Activated CD4-positive, alpha-beta T cell treated with anti-CD3 and anti-CD28 coated beads for 1 hour (primary cell): ENCODE measurements at regions not wholly inside any gene's neighbourhood (a gene's known extent, or its start where the extent isn't known, plus 50 kb on each side); places are given as distances from the start of the nearest gene placed in this dataset.

Experiments used
- DNase-seq: peaks from one replicate; pipeline ENCODE4 v3.0.0-alpha.2; 2020

GRCh38 chr3:40705663-40706062, 180.9 kb downstream of the ZNF621 start:
- no peak for DNase-seq

DNA sequence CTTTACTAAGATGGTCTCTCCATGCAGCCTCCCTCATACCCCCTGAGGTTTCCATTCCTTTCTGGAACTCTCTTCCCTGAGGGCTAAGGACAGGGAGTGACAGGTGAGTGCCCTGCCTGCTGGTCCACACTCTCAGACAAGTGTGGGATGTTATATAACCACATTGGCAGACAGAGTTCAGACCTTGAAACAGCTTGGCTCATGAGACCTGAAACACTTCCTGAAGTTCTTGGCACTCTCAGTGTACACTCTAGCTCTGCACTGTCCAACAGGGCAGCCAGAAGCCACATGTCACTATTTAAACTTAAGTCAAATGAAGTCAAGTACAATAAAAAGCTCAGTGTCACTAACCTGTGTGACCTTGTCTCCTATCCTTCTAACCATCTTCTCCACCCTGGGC, 188.5 kb downstream of the ZNF621 start:
- DNase-seq = no peak

DNA sequence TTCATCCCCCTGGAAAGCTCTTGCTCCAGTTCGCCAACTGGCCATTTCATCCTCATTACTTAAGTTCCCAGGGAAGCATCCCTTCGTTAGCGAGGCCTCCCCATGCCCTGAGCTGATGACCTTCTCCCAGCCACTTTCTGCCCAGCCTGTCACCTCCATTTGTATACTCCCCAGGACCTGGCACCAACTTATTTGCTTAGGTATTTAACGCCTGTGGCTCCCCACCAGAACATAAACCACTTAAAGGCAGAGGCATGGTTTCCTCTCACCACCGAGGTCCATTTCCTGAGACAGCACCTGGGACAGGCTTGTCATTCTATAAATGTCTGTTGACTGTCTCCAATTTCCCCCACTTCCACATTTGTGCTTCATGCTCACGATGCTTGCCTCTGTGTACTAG, 189.0 kb downstream of the ZNF621 start:
- DNase-seq = no peak

DNA sequence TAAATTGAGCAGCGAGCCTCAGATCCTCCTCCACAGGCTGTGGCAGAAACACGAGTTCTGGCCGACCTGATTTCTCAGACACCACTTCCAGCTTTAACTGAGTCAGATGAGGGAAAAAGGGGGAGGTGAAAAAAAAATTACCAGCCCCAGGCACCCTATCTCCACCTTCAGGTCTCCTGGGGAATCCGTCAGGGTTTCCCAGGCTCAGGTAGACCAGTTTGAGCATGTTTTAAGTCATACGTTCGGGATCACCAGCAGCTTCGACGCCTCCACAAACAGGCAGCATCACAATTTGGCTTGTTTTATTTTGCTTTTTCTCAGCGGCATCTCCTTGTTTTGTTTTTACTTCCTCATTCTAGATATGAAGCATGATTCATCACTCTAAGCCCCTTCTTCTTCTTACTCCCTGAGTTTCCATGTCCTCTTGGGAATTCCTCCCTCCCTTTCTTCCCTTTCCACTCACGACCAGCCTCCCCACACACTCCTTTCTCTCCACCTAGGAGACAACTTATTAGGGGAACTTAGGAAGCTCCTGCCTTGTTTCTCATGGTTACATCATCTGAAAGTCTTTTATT, 190.1 kb downstream of the ZNF621 start:
- DNase-seq = no peak

GRCh38 chr3:40715551-40715950, 190.8 kb downstream of the ZNF621 start:
- DNase-seq = no peak

DNA sequence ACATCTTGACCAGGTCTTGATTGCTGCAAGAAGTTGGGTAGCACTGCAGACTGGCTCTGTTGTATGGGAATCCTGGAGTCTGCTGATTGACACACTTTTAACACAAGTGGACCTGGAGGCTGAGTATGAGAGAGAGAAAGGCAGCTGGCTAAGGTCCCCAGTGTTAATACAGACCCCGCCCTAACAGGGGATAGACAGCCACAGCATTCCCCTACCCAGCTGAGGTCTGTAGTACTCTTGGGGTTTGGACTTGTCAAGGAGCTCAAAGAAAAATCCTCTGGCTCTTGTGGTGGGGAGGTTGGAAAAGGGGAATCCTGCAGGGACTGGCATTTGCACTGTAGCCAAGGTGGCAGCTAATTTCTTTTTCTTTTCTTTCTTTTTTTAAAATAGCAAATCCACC, 192.7 kb downstream of the ZNF621 start:
- DNase-seq = no peak

GRCh38 chr3:40718209-40718608, 193.4 kb downstream of the ZNF621 start:
- no peak for DNase-seq

- DNase-seq = no peak
Measured at GRCh38 chr3:40718681-40719080, 193.9 kb downstream of the ZNF621 start.

- no peak for DNase-seq
Measured at GRCh38 chr3:40719660-40720287, 195.0 kb downstream of the ZNF621 start.

DNA sequence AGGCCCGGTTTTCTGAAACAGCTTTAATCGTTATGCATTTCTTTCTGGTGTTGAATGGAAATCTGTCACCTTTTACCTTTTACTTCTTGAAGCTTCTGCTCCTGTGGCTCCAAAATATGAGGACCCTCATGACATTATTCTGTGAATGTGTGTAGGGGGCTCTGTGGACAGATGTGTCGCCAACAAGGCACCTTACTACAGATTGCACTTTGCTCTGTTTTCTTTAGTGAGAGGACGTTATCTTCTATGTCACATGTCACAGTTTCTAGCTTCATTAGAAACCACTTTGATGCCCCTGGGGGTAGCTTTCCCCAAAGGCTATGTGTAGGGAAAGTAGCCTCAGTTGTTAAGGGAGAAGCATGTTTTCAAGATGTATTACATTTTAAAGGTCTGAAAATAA, 195.6 kb downstream of the ZNF621 start:
- no peak for DNase-seq

- no peak for DNase-seq
Measured at GRCh38 chr3:40720863-40721262, 196.1 kb downstream of the ZNF621 start.

DNA sequence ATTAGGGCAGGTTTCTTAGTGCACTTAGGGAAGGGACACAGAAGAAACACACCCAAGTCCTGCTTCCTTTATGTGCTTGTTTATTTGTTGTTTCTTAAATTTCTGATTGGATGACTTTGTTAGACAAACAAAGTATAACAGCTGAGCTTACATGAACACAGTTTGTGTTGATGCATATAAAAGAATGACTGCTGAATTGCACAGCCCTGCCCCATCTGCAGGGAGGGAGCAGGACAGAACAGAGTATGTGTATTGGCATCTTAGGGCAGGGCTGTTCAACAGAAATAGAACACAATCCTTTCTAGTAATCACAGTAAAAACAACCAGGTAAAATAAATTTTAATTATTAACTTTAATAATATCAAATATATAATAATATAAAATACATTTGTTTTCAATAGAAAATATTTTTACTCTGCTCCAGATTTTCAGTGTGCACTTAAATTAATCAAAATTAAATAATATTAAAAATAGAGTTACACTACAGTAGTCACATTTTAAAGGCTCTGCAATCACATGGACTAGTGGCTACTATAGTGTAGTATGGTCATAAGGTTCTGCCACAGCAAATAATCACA, 198.4 kb downstream of the ZNF621 start:
- DNase-seq = no peak

DNA sequence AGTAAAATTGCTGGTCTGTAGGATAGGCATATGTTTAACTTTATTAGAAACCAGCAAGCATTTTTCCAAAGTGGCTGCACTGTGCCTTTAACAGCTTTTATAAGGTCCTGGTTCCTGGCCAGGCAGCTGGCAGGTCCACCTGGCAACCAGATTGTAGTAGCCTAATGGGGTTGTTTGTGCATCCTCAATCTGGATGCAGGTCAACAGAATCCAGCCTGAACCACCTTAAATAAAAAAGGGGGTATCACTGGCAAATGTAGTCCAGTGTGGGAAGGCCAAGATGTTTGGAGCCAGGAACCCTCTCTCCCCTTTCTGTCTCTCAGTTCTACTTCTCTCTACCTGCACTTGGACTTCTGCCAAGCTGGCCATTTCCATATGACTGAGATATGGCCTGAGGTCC, 200.3 kb downstream of the ZNF621 start:
- DNase-seq = no peak

DNA sequence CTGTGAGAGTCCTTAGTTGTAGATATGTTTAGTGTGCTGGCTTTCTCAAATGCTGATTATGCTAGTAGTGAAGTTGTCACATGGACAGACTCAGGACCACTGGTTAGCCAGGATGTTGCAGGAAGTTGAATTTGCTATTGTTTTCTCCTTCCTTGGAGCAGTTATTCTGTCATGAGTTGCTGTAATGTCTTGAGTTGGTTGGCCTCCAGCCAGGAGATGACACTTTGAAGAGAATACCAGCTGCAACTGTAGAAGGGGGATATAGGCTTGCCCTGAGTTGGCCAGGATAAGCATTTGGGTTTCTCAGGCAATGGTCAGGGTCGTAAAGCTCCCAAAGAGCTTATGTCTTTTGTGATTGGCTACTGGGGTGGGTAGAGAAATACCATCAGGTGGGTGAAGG, 206.7 kb downstream of the ZNF621 start:
- no peak for DNase-seq

DNA sequence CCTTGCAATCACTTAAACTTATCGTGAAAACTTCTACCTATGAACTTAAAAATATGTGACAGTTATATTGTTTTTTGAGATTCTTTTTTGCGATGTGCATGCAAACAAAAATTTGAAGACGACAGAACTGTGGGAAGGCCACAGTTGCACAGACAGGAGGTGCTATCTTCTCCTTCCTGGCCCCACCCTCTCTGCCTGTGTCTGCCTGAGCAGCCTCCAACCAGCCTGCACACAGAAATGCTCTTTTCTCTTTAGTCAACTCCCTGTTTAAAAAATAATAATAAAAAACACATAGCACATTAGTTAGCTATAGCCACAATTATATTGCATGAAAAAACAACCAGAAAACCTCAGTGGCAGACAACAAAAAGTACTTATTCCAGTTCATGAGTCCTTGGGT, 212.2 kb downstream of the ZNF621 start:
- no peak for DNase-seq

DNA sequence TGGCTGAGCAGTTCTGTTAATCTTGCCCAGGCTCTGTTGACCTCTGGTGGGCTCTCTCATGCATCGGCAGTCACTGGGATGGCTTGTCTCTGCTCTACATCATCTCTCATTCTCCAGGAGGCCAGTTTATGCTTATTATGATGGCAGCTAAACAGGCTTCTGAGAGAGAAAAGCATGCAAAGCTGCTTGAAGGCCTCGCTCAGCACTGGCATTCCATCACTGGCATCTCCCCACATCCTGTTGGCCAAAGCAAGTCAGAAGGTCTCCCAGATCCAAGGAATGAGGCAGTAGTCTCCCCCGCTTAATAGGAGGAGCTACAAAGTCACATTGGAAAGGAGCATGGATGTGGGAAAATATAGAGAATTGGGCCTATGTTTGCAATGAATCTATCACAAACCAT, 212.6 kb downstream of the ZNF621 start:
- DNase-seq = no peak

DNA sequence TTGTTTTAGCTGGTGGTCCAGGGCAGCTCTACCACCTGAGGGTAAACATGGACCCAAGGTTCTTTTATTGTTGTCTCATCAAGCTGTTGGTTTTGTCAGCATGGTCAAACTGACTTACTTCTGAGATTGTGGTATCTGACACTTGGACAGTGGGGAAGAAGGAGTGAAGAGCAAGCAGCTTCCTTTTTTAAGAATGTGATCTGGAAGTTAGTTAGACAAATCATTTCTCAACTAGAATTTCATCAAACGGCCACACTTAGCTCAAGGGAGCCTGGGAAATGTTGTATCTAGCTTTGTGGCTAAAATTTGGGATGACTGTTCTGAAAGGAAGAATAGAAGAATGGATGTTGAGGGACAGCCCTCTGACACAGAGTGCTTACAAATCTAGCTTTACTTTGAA, 215.2 kb downstream of the ZNF621 start:
- no peak for DNase-seq

DNA sequence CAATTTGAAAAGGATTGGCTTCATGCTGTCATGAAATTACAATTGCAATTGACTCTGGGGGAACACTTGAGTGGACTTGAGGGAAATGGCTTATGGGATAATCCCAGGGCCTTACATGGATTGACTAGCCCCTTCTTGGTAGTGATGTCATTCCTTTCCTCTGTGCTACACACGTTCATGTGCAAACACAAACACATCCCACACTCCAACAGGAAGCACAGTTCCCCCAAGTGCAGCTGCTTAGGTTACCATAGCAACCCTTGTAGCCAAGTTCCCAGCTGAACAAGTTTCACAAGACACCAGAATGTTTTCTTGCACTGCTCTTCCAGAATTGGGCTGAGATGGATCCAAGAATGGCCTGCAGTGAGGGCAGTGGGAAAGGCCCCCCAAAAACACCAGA, 217.0 kb downstream of the ZNF621 start:
- no peak for DNase-seq

- no peak for DNase-seq
Measured at GRCh38 chr3:40745381-40746106, 220.8 kb downstream of the ZNF621 start.

- DNase-seq = no peak
Measured at GRCh38 chr3:40751666-40752065, 226.9 kb downstream of the ZNF621 start.

DNA sequence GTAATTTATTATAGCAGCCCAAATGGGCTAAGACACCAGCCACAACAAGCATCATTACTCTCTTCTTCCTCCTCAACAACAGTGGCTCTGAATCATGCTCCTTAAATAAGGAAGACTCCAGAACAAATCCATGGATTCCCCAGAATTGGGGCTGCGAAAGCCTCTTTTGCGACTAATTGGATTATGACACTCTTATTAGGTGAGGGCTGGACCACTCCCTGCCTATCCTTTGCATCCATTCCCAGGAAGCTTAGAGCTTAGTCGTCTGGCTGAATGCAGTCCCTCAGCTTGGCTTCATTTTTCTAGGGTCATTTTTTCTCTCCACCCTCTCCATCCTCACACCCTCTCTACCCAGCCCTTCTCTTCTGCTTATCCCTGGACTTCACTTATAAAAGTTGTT, 227.7 kb downstream of the ZNF621 start:
- no peak for DNase-seq

- no peak for DNase-seq
Measured at GRCh38 chr3:40753291-40753770, 228.6 kb downstream of the ZNF621 start.

DNA sequence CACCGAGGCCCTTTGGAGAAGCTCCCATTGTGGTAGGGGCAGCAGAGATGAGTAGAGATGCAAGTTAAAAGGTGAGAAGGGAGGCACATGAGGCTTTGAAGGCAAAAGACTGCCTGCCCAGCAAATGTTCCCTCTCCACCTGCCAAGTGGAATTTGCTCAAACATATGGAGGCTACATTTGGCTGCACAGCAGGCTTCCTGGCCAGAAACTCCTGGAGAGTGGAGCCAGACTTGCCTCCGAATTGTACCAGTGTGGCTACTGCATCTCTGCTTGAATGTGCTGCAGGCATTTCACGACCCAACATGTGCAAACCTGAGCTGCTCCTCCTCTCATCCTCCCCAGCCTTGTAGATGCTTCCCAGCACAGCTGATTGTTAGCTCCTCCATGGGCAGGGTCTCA, 229.2 kb downstream of the ZNF621 start:
- no peak for DNase-seq

DNA sequence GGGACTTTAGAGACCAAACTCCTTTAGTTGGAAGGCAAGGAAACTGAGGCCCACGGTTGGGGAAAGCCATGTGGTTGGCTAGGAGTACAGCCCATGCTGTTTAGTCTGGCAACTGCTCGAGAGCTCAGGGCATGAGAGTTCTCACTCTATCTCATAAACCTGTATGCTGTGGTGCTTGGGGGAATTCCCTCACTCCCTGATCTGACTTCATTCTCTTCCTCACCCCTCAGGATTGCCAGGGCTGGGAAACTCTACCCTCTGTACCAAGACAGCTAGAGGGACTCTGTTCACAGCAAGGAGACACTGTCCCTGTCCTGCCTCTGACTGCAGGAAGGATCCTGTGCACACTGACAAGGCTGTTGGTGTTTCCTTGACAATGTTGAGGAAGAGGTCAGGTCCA, 230.2 kb downstream of the ZNF621 start:
- DNase-seq = no peak
